ENCODE measurements at regions not wholly inside any gene's neighbourhood (a gene's known extent, or its start where the extent isn't known, plus 50 kb on each side); places are given as distances from the start of the nearest gene placed in this dataset.

DNA sequence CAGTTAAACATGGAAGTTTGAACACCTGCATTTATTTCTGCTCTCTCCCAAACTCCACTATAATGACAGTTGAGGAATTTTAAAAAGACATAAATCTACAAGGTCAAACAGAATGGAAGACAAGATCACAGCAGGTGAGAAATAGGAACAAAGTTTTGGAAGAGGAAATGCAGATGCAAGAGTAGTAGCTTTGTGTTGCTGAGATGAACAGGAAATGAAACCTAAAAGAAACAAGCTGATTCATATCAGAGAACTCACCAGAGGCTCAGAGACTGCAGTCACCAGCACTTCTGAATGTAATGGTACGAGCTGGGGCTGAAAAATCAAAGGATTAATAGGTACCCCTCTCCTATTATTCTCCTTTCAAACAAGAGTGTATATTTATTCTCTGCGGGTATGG lies 459.9 kb downstream of the RAP2B start:
- peak; percentile 34 for DNase-seq (ENCODE audit: low read depth, low spot score)
- no peak overlapping the region for H3K4me2 ChIP-seq (ENCODE audit: control insufficient read depth, insufficient read depth)
- intact Hi-C loops (cut with micrococcal nuclease; ENCODE audit: unreplicated experiment), result loop anchor here (10.0 kb wide), 2 partner anchors 353 to 457 kb away; partner anchors contain the start of gene RAP2B

More for the DNA sequence above, 459.9 kb downstream of the RAP2B start:
- H3K9ac ChIP-seq (ENCODE audit: control insufficient read depth, insufficient read depth, low read length), result no peak overlapping the region
- H3K79me2 ChIP-seq (ENCODE audit: control insufficient read depth, insufficient read depth, low read length), result no peaks in the 10 kb centered on the region
- H3K27me3 ChIP-seq (replicated peaks in 1 of 2; ENCODE audit: control insufficient read depth in 2 of 2, insufficient read depth in 2 of 2, low read length in 1 of 2), result no peaks in the 10 kb centered on the region
- CTCF ChIA-PET, result interaction anchor here (1.1 to 1.3 kb wide), 2 partner anchors 9 to 26 kb away, joined by 3 to 4 read pairs; no protein-coding TSS in a partner anchor
- peaks cover 7% of the 10 kb centered on the region for H3K4me1 ChIP-seq (ENCODE audit: control insufficient read depth, insufficient read depth, low read length)
- no peaks in the 10 kb centered on the region for H4K20me1 ChIP-seq (ENCODE audit: control insufficient read depth, insufficient read depth)
- FAIRE-seq, result peak; percentile 35
- POLR2A ChIA-PET, result no interaction called here
- H3K4me3 ChIP-seq, result no peak overlapping the region
- no peak overlapping the region for H3K27ac ChIP-seq (ENCODE audit: control insufficient read depth, insufficient read depth)
- RAD21 ChIA-PET (ENCODE audit: unreplicated experiment), result interaction anchor here (2.0 kb wide), 1 partner anchor 10 kb away, joined by 5 read pairs; no protein-coding TSS in a partner anchor
- in situ Hi-C loops (cut with MboI), result no loop called here
- WGBS (ENCODE audit: insufficient coverage, insufficient replicate concordance, low lambda C conversion rate, missing lambda C conversion rate), result 19% methylated on average over 2 of the region's 2 CpGs
- SMC1A ChIA-PET (ENCODE audit: uncharacterized antibody, unreplicated experiment), result interaction anchor here (0.7 to 1.5 kb wide), 3 partner anchors 8 to 12 kb away, joined by 3 to 7 read pairs (median 5); no protein-coding TSS in a partner anchor
- no TSS peak for BruUV-seq (replicated peaks)
- H2AFZ ChIP-seq (ENCODE audit: control insufficient read depth, low read depth, low read length), result no peak overlapping the region
- peak; percentile 89 for ATAC-seq
- TF ChIP-seq POLR2AphosphoS5 (IDR thresholded peaks at IDR 0.05; ENCODE audit: low read length), result no peak
- TF ChIP-seq, protein P1, sequence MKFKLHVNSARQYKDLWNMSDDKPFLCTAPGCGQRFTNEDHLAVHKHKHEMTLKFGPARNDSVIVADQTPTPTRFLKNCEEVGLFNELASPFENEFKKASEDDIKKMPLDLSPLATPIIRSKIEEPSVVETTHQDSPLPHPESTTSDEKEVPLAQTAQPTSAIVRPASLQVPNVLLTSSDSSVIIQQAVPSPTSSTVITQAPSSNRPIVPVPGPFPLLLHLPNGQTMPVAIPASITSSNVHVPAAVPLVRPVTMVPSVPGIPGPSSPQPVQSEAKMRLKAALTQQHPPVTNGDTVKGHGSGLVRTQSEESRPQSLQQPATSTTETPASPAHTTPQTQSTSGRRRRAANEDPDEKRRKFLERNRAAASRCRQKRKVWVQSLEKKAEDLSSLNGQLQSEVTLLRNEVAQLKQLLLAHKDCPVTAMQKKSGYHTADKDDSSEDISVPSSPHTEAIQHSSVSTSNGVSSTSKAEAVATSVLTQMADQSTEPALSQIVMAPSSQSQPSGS (IDR thresholded peaks at IDR 0.05; ENCODE audit: low read length), result 0 out of 2 replicates have a peak, but pooled peaks have one; percentile 19
- no peak for TF ChIP-seq SMC3 (IDR thresholded peaks at IDR 0.05; ENCODE audit: borderline replicate concordance, low read length)
- peak; percentile 41 for TF ChIP-seq JUNB (IDR thresholded peaks at IDR 0.05)
- TF ChIP-seq SRF (IDR thresholded peaks at IDR 0.05; ENCODE audit: low read depth in 2 of 2, low read length in 2 of 2), result no peak
- TF ChIP-seq CREB1 (IDR thresholded peaks at IDR 0.05; ENCODE audit: low read depth), result no peak
- no peak for TF ChIP-seq HDAC2 (IDR thresholded peaks at IDR 0.05)
- no peak for TF ChIP-seq E2F4 (IDR thresholded peaks at IDR 0.05; ENCODE audit: low read depth, low read length)
- TF ChIP-seq SPI1 (IDR thresholded peaks at IDR 0.05; ENCODE audit: borderline replicate concordance, insufficient read depth, low read depth, low read length), result peak; percentile 69
- no peak for TF ChIP-seq PAX8 (IDR thresholded peaks at IDR 0.05)
- TF ChIP-seq ZZZ3 (IDR thresholded peaks at IDR 0.05; ENCODE audit: control insufficient read depth, insufficient read length, low read depth), result no peak
- TF ChIP-seq ZNF622 (IDR thresholded peaks at IDR 0.05), result no peak
- TF ChIP-seq ETV6 (conservative IDR thresholded peaks at IDR 0.05 in 1 of 2, IDR thresholded peaks at IDR 0.05 in 1 of 2; ENCODE audit: borderline replicate concordance in 1 of 2, low read depth in 1 of 2), result peak in 1 of 2 experiments; percentile 89; a peak in 2 of 4 replicates
- TF ChIP-seq BCL3 (IDR thresholded peaks at IDR 0.05; ENCODE audit: borderline replicate concordance, insufficient read depth, low read depth, low read length, poor library complexity, severe bottlenecking), result no peak
- TF ChIP-seq IKZF1 (conservative IDR thresholded peaks at IDR 0.05), result 0 out of 2 replicates have a peak, but pooled peaks have one; percentile 14
- no peaks in the 10 kb centered on the region for H3K36me3 ChIP-seq (ENCODE audit: control insufficient read depth in 2 of 2, insufficient read depth in 2 of 2, low read length in 1 of 2)
- H3K9me3 ChIP-seq (replicated peaks; ENCODE audit: control insufficient read depth, insufficient read depth, low read length), result no peaks in the 10 kb centered on the region

All from GM12878 (cell line).